WTC11 (cell line): ENCODE measurements at regions not wholly inside any gene's neighbourhood (a gene's known extent, or its start where the extent isn't known, plus 50 kb on each side); places are given as distances from the start of the nearest gene placed in this dataset.

Source experiments
- ATF1 ChIP-seq: sonication (generic); formaldehyde crosslinking; IDR thresholded peaks from 2 replicates; pipeline ENCODE4 v1.8.1; 2023; ENCODE audit warnings: mild to moderate bottlenecking, moderate library complexity, missing genetic modification reagents
- ATF3 ChIP-seq: sonication (generic); formaldehyde crosslinking; conservative IDR thresholded peaks from 2 replicates; pipeline ENCODE4 v1.8.1; 2022; ENCODE audit warnings: mild to moderate bottlenecking, missing genetic modification reagents
- CREB1 ChIP-seq: sonication (generic); formaldehyde crosslinking; IDR thresholded peaks from 2 replicates; pipeline ENCODE4 v1.8.0; 2023; ENCODE audit warnings: mild to moderate bottlenecking, missing genetic modification reagents
- CREM ChIP-seq: sonication (generic); formaldehyde crosslinking; IDR thresholded peaks from 2 replicates; pipeline ENCODE4 v1.8.1; 2022; ENCODE audit warnings: mild to moderate bottlenecking, missing genetic modification reagents, moderate library complexity
- FOXP4 ChIP-seq: sonication (generic); formaldehyde crosslinking; IDR thresholded peaks from 2 replicates; pipeline ENCODE4 v1.8.0; 2022; ENCODE audit warnings: mild to moderate bottlenecking, missing genetic modification reagents
- MAX ChIP-seq: sonication (generic); formaldehyde crosslinking; IDR thresholded peaks from 2 replicates; pipeline ENCODE4 v1.8.0; 2022; ENCODE audit warnings: mild to moderate bottlenecking, missing genetic modification reagents
- MLX ChIP-seq: sonication (generic); formaldehyde crosslinking; IDR thresholded peaks from 2 replicates; pipeline ENCODE4 v1.8.1; 2023; ENCODE audit warnings: mild to moderate bottlenecking, missing genetic modification reagents, moderate library complexity
- NFYB ChIP-seq: sonication (generic); formaldehyde crosslinking; conservative IDR thresholded peaks from 2 replicates; pipeline ENCODE4 v1.8.0; 2022; ENCODE audit warnings: low read depth, missing genetic modification reagents
- NR1H2 ChIP-seq: sonication (generic); formaldehyde crosslinking; IDR thresholded peaks from 2 replicates; pipeline ENCODE4 v1.9.0; 2021; ENCODE audit warnings: mild to moderate bottlenecking, moderate library complexity, missing genetic modification reagents
- SMAD3 ChIP-seq: sonication (generic); formaldehyde crosslinking; IDR thresholded peaks from 2 replicates; pipeline ENCODE4 v1.8.0; 2022; ENCODE audit warnings: missing genetic modification reagents, mild to moderate bottlenecking, borderline replicate concordance
- SOX15 ChIP-seq: fragments of 250-450 bp; sonication (Bioruptor Pico); IDR thresholded peaks from 2 replicates; pipeline ENCODE4 v1.9.0; 2021; ENCODE audit warnings: mild to moderate bottlenecking
- SP1 ChIP-seq: sonication (generic); formaldehyde crosslinking; conservative IDR thresholded peaks from 2 replicates; pipeline ENCODE4 v1.8.1; 2022; ENCODE audit warnings: missing genetic modification reagents
- TCF7 ChIP-seq: sonication (generic); formaldehyde crosslinking; IDR thresholded peaks from 2 replicates; pipeline ENCODE4 v1.8.0; 2022; ENCODE audit warnings: mild to moderate bottlenecking, low read depth, missing genetic modification reagents, moderate library complexity

- TF ChIP-seq SOX15 (CRISPR knock-in tag), result no peak
- no peak for TF ChIP-seq CREM (CRISPR knock-in tag)
- TF ChIP-seq NFYB (CRISPR knock-in tag), result no peak
- no peak for TF ChIP-seq ATF1 (CRISPR knock-in tag)
- no peak for TF ChIP-seq NR1H2 (CRISPR knock-in tag)
- TF ChIP-seq MLX (CRISPR knock-in tag), result no peak
- no peak for TF ChIP-seq SP1 (CRISPR knock-in tag)
- no peak for TF ChIP-seq MAX (CRISPR knock-in tag)
- TF ChIP-seq TCF7 (CRISPR knock-in tag), result no peak
- no peak for TF ChIP-seq CREB1 (CRISPR knock-in tag)
- TF ChIP-seq FOXP4 (CRISPR knock-in tag), result no peak
- no peak for TF ChIP-seq ATF3 (CRISPR knock-in tag)
- no peak for TF ChIP-seq SMAD3 (CRISPR knock-in tag)
These were observed 50.6 kb upstream of the OXA1L start (continued) for GRCh38 chr14:22715890-22716289.
